ENCODE measurements at regions not wholly inside any gene's neighbourhood (a gene's known extent, or its start where the extent isn't known, plus 50 kb on each side); places are given as distances from the start of the nearest gene placed in this dataset.

- no peak for DNase-seq
Measured at GRCh38 chr11:8340296-8340695, 76.6 kb upstream of the LMO1 start.

GRCh38 chr11:8339592-8340022, 75.9 kb upstream of the LMO1 start:
- no peak for DNase-seq

- DNase-seq = no peak
Measured at GRCh38 chr11:8338138-8338537, 74.5 kb upstream of the LMO1 start.

GRCh38 chr11:8337130-8337795, 73.6 kb upstream of the LMO1 start:
- no peak for DNase-seq

- DNase-seq = no peak
Measured at GRCh38 chr11:8336356-8337129, 72.9 kb upstream of the LMO1 start.

- no peak for DNase-seq
Measured at GRCh38 chr11:8335683-8336082, 72.0 kb upstream of the LMO1 start.

- DNase-seq = no peak
Measured at GRCh38 chr11:8335186-8335585, 71.5 kb upstream of the LMO1 start.

GRCh38 chr11:8333811-8334401, 70.2 kb upstream of the LMO1 start:
- no peak for DNase-seq

- no peak for DNase-seq
Measured at GRCh38 chr11:8333376-8333775, 69.7 kb upstream of the LMO1 start.

- no peak for DNase-seq
Measured at GRCh38 chr11:8332891-8333290, 69.2 kb upstream of the LMO1 start.

- no peak for DNase-seq
Measured at GRCh38 chr11:8332196-8332595, 68.5 kb upstream of the LMO1 start.

GRCh38 chr11:8331767-8332166, 68.1 kb upstream of the LMO1 start:
- DNase-seq = no peak

GRCh38 chr11:8330896-8331295, 67.2 kb upstream of the LMO1 start:
- no peak for DNase-seq

- DNase-seq = no peak
Measured at GRCh38 chr11:8330404-8330803, 66.7 kb upstream of the LMO1 start.

- DNase-seq = no peak
Measured at GRCh38 chr11:8329847-8330361, 66.2 kb upstream of the LMO1 start.

- DNase-seq = no peak
Measured at GRCh38 chr11:8329336-8329735, 65.7 kb upstream of the LMO1 start.

- DNase-seq = peak; percentile 34
Measured at GRCh38 chr11:8328848-8329330, 65.2 kb upstream of the LMO1 start.

GRCh38 chr11:8328231-8328794, 64.6 kb upstream of the LMO1 start:
- no peak for DNase-seq

GRCh38 chr11:8327761-8328192, 64.1 kb upstream of the LMO1 start:
- peak; percentile 3 for DNase-seq

- DNase-seq = no peak
Measured at GRCh38 chr11:8326337-8326736, 62.7 kb upstream of the LMO1 start.

- no peak for DNase-seq
Measured at GRCh38 chr11:8325591-8326304, 62.1 kb upstream of the LMO1 start.

GRCh38 chr11:8323161-8323935, 59.7 kb upstream of the LMO1 start:
- DNase-seq = no peak

All from CD4-positive, alpha-beta T cell treated with Interleukin-10 for 1 hour (primary cell).